HEK293 (cell line): ENCODE measurements at regions not wholly inside any gene's neighbourhood (a gene's known extent, or its start where the extent isn't known, plus 50 kb on each side); places are given as distances from the start of the nearest gene placed in this dataset.
"Not testable (repeated sequence)": the region's sequence is repeated elsewhere in the genome, so short reads cannot be mapped to it uniquely, and the experiment has no call there.

Experiments used
- CTCF ChIP-seq: fragments of 450-650 bp; formaldehyde crosslinking; IDR thresholded peaks from 2 replicates; pipeline ENCODE4 v1.5.1; 2016; ENCODE audit warnings: missing biosample characterization, missing genetic modification characterization
- ZBTB20 ChIP-seq: fragments of 450-650 bp; formaldehyde crosslinking; IDR thresholded peaks from 2 replicates; pipeline ENCODE4 v1.5.1; 2016; ENCODE audit warnings: missing biosample characterization, missing genetic modification characterization
- ZNF2 ChIP-seq: fragments of 450-650 bp; formaldehyde crosslinking; IDR thresholded peaks from 2 replicates; pipeline ENCODE4 v1.5.1; 2016; ENCODE audit warnings: missing biosample characterization, missing genetic modification characterization

GRCh38 chr1:146530958-146531357 lies 302.1 kb upstream of the NOTCH2NLA start:
- not testable (repeated sequence) for TF ChIP-seq ZNF2 (tag by site-specific recombination); ZBTB20; CTCF (tag by site-specific recombination)
